ENCODE measurements at regions not wholly inside any gene's neighbourhood (a gene's known extent, or its start where the extent isn't known, plus 50 kb on each side); places are given as distances from the start of the nearest gene placed in this dataset.

- TF ChIP-seq, protein P1, sequence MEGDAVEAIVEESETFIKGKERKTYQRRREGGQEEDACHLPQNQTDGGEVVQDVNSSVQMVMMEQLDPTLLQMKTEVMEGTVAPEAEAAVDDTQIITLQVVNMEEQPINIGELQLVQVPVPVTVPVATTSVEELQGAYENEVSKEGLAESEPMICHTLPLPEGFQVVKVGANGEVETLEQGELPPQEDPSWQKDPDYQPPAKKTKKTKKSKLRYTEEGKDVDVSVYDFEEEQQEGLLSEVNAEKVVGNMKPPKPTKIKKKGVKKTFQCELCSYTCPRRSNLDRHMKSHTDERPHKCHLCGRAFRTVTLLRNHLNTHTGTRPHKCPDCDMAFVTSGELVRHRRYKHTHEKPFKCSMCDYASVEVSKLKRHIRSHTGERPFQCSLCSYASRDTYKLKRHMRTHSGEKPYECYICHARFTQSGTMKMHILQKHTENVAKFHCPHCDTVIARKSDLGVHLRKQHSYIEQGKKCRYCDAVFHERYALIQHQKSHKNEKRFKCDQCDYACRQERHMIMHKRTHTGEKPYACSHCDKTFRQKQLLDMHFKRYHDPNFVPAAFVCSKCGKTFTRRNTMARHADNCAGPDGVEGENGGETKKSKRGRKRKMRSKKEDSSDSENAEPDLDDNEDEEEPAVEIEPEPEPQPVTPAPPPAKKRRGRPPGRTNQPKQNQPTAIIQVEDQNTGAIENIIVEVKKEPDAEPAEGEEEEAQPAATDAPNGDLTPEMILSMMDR (conservative IDR thresholded peaks at IDR 0.05 in 1 of 2, IDR thresholded peaks at IDR 0.05 in 1 of 2; ENCODE audit: extremely low read depth in 1 of 2, insufficient read depth in 1 of 2, low read depth in 1 of 2, low read length in 2 of 2) = no peak
- no peak for TF ChIP-seq EZH2 (IDR thresholded peaks at IDR 0.05; ENCODE audit: borderline replicate concordance, low read length)
Measured at GRCh38 chr12:123064366-123064765, 83.9 kb downstream of the ARL6IP4 start.
